RWPE1 (cell line): ENCODE measurements at regions not wholly inside any gene's neighbourhood (a gene's known extent, or its start where the extent isn't known, plus 50 kb on each side); places are given as distances from the start of the nearest gene placed in this dataset.

ENCODE experiments used
- CTCF ChIA-PET: fragments of 350-600 bp; sonication (Branson Sonifier 250); formaldehyde crosslinking; extraction: SDS; loops from one replicate; lab custom pipeline; 2021; lab: Yijun Ruan, JAX
- POLR2A ChIA-PET: fragments of 400-600 bp; formaldehyde crosslinking; extraction: SDS; loops from one replicate; lab custom pipeline; 2020; ENCODE audit warnings: antibody characterized with exemption; ENCODE audit not compliant: low non-redundant PET; lab: Yijun Ruan, JAX
- DNase-seq: peaks from one replicate; pipeline ENCODE4 v3.0.0; 2012; ENCODE audit warnings: low spot score
- H3K27ac ChIP-seq: fragments of 450-650 bp; 2 replicates; pipeline ENCODE4 v1.5.1; 2017
- TF ChIP-seq, protein P1 (sequence below): fragments of 450-650 bp; conservative IDR thresholded peaks from 2 replicates; pipeline ENCODE4 v1.5.1; 2017; ENCODE audit warnings: low read depth, mild to moderate bottlenecking

DNA sequence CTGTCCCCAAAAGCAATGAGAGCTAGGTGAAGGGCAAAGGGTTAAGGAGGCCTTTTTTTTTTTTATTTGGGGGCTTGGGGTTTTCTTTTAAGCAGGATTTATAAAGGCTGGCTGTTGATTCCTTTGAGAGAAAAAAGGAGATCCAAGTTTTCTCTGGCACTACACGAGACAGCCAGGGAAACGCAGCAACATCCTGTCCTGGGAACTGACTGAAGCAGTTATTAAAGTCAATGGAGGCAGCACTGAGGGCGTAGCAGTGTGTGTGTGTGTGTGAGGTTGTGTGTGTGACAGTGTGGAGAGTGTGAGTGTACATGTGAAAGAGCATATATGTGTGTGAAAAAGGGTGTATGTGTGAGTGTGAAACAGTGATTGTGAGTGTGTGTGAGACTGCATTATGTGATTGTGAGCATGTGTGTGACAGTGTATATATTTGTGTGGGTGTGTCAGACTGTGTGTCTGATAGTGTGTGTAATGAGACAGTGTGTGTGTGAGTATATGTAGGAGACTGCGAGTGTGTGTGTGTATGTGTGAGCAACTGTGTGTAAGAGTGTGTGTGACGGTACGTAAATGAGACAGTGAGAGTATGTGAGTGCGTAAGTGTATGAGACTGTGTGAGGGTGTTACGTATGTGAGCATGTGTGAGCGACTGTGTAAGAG, 65.9 kb upstream of the TIAM1 start:
- ChIA-PET POLR2A (no interaction called here), CTCF (no interaction called here)
- no peak overlapping the region for H3K27ac ChIP-seq
- TF ChIP-seq, protein P1, sequence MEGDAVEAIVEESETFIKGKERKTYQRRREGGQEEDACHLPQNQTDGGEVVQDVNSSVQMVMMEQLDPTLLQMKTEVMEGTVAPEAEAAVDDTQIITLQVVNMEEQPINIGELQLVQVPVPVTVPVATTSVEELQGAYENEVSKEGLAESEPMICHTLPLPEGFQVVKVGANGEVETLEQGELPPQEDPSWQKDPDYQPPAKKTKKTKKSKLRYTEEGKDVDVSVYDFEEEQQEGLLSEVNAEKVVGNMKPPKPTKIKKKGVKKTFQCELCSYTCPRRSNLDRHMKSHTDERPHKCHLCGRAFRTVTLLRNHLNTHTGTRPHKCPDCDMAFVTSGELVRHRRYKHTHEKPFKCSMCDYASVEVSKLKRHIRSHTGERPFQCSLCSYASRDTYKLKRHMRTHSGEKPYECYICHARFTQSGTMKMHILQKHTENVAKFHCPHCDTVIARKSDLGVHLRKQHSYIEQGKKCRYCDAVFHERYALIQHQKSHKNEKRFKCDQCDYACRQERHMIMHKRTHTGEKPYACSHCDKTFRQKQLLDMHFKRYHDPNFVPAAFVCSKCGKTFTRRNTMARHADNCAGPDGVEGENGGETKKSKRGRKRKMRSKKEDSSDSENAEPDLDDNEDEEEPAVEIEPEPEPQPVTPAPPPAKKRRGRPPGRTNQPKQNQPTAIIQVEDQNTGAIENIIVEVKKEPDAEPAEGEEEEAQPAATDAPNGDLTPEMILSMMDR = no peak
- no peak for DNase-seq

GRCh38 chr21:31408301-31409088, 64.4 kb upstream of the TIAM1 start:
- POLR2A ChIA-PET = interaction anchor here (0.7 kb wide), 1 partner anchor 456 kb away, joined by 6 read pairs; no protein-coding TSS in a partner anchor

GRCh38 chr21:31406510-31406909, 62.4 kb upstream of the TIAM1 start:
- H3K27ac ChIP-seq = no peak overlapping the region
- DNase-seq = no peak
- TF ChIP-seq, protein P1 = no peak
- POLR2A ChIA-PET = no interaction called here
- CTCF ChIA-PET = interaction anchor here (0.6 to 0.7 kb wide), 2 partner anchors 46 to 133 kb away, joined by 3 read pairs; no protein-coding TSS in a partner anchor

More at GRCh38 chr21:31408301-31409088, 64.4 kb upstream of the TIAM1 start:
- no peak for DNase-seq
- CTCF ChIA-PET = no interaction called here
- no peak overlapping the region for H3K27ac ChIP-seq
- TF ChIP-seq, protein P1 = no peak

DNA sequence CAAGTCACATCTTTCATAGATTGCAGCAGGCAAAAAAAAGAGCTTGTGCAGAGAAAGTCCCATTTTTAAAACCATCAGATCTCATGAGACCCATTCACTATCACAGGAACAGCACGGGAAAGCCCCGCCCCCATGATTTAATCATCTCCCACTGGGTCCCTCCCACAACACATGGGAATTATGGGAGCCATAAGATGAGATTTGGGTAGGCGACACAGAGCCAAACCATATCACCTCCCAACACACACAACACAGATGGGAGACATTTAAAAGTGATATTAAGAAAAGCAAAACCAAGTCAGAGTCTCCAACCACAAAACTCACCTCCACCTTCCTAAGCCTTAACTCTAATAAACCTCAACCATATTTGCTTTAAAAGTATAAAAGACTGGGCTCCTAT, 61.5 kb upstream of the TIAM1 start:
- TF ChIP-seq, protein P1 = no peak
- DNase-seq = no peak
- CTCF ChIA-PET = no interaction called here
- H3K27ac ChIP-seq = no peak overlapping the region
- POLR2A ChIA-PET = no interaction called here

- H3K27ac ChIP-seq = no peak overlapping the region
- ChIA-PET POLR2A (no interaction called here), CTCF (interaction anchor here (0.6 kb wide), 1 partner anchor 172 kb away, joined by 5 read pairs; no protein-coding TSS in a partner anchor)
- no peak for DNase-seq
- TF ChIP-seq, protein P1 = no peak
Observed at GRCh38 chr21:31403596-31404333, 59.7 kb upstream of the TIAM1 start.

DNA sequence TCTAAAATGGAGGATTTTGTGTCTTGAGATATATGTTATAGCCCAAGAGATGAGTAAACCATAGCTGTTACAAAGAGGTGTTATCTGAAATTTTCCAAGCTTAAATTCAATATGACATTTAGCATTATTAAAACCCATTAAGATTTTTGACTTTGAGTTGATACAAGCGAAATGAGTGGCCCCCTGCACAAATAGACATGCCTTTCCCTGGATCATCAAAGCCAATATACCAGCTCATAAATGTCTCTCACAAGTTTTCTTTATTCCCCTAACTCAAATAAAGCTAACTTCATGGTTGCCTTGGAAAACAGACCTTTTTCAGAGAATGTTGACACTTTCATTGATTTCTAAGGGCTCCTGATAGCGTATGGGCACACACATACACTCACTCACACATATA, 55.5 kb upstream of the TIAM1 start:
- no peak overlapping the region for H3K27ac ChIP-seq
- DNase-seq = no peak
- ChIA-PET POLR2A (no interaction called here), CTCF (interaction anchor here (0.5 kb wide), 1 partner anchor 187 kb away, joined by 3 read pairs; no protein-coding TSS in a partner anchor)
- TF ChIP-seq, protein P1 = no peak
